ENCODE measurements at regions not wholly inside any gene's neighbourhood (a gene's known extent, or its start where the extent isn't known, plus 50 kb on each side); places are given as distances from the start of the nearest gene placed in this dataset.

GRCh38 chr1:110787328-110788071, 85.4 kb upstream of the CD53 start:
- DNase-seq (ENCODE audit: low spot score) = no peak
- WGBS (ENCODE audit: low lambda C conversion rate) = 0% methylated on average over 1 of the region's 3 CpGs
- BruUV-seq (replicated peaks) = no TSS peak
- Histone ChIP-seq H3K4me3 (replicated peaks in 1 of 3; ENCODE audit: insufficient read depth in 1 of 3, low read depth in 2 of 3, low read length in 3 of 3) (no peak overlapping the region), H3K4me2 (ENCODE audit: low read depth, low read length) (no peak overlapping the region), H3K27ac (ENCODE audit: extremely low read length, insufficient read depth, low read length) (no peak overlapping the region), H3K4me1 (ENCODE audit: insufficient read depth, low read length) (no peaks in the 10 kb centered on the region), H4K20me1 (ENCODE audit: insufficient read depth, low read length) (no peaks in the 10 kb centered on the region), H3K9ac (ENCODE audit: insufficient read depth, low read depth, low read length) (no peak overlapping the region), H3K9me3 (ENCODE audit: low read length) (no peaks in the 10 kb centered on the region), H2AFZ (ENCODE audit: low read length) (no peak overlapping the region), H3K36me3 (replicated peaks in 1 of 2; ENCODE audit: control insufficient read depth in 1 of 2, insufficient read depth in 2 of 2, low read length in 2 of 2) (no peaks in the 10 kb centered on the region), H3K79me2 (ENCODE audit: insufficient read depth, low read length) (no peaks in the 10 kb centered on the region), H3K27me3 (ENCODE audit: control insufficient read depth in 1 of 2, insufficient read depth in 2 of 2, low read length in 2 of 2) (no peaks in the 10 kb centered on the region)
- no peak for FAIRE-seq
- intact Hi-C loops (cut with micrococcal nuclease; ENCODE audit: unreplicated experiment) = no loop called here
- POLR2A ChIA-PET = no interaction called here
- CTCF ChIA-PET (ENCODE audit: low intra/inter-chr PET ratio, low total read pairs) = no interaction called here
- ATAC-seq = no peak
- no peak for TF ChIP-seq CREB1 (IDR thresholded peaks at IDR 0.05)
- no peak for TF ChIP-seq CREB1 (CRISPR knock-in tag; IDR thresholded peaks at IDR 0.05)
- no peak for TF ChIP-seq MED13 (CRISPR knock-in tag; IDR thresholded peaks at IDR 0.05)
- TF ChIP-seq EEA1 (CRISPR knock-in tag; IDR thresholded peaks at IDR 0.05; ENCODE audit: borderline replicate concordance) = no peak
- no peak for TF ChIP-seq GPBP1L1 (CRISPR knock-in tag; IDR thresholded peaks at IDR 0.05)
- no peak for TF ChIP-seq ELF4 (CRISPR knock-in tag; IDR thresholded peaks at IDR 0.05; ENCODE audit: borderline replicate concordance)
- no peak for TF ChIP-seq ZNF691 (CRISPR knock-in tag; IDR thresholded peaks at IDR 0.05; ENCODE audit: borderline replicate concordance, low read depth)
- TF ChIP-seq SCMH1 (CRISPR knock-in tag; IDR thresholded peaks at IDR 0.05; ENCODE audit: borderline replicate concordance) = no peak
- TF ChIP-seq SOX6 (IDR thresholded peaks at IDR 0.05) = no peak
- TF ChIP-seq SOX6 (CRISPR knock-in tag; IDR thresholded peaks at IDR 0.05) = no peak
- in situ Hi-C loops (cut with HindIII; ENCODE audit: extremely low pct_ligation_motif_present, low pct_unique_long_range_greater_than_20kb) = loop anchor here (10.0 kb wide), 1 partner anchor 253 kb away; no protein-coding TSS in a partner anchor
